Heart left ventricle (tissue), 13 donors: ENCODE measurements at regions not wholly inside any gene's neighbourhood (a gene's known extent, or its start where the extent isn't known, plus 50 kb on each side); places are given as distances from the start of the nearest gene placed in this dataset.

Experiments used
- POLR2A ChIP-seq, 2 donors: fragments of 450-650 bp; IDR thresholded peaks; one replicate each; pipeline ENCODE4 v1.6.1; 2017; ENCODE audit warnings: antibody characterized with exemption in 2 of 2, mild to moderate bottlenecking in 2 of 2, moderate library complexity in 2 of 2
- TF ChIP-seq, protein P1 (sequence below), 12 donors: fragments of 200-600 bp; sonication (generic) in 4 of 12; IDR thresholded peaks; one replicate each; pipeline versions ENCODE4 v1.5.0 to v1.8.0; 2018 to 2022; ENCODE audit warnings: antibody characterized with exemption in 12 of 12, mild to moderate bottlenecking in 5 of 12
- donor health status: ischemic (EF 13 %, LVEDD 7.1; RV severe dilation, severe dysfunction).
- donor health status: DM: no; HTN: yes; CAD: no.
- donor health status: DM: no; HTN: no; CAD: no.
- donor health status: ischemic (EF 25% LVEDD 6.9; RV normal size, moderate dysfunction).
- donor health status: ischemic (EF 25% LVEDD 5.7; RV mildly dilated, moderate dysfunction).
- donor health status: ischemic (EF 35%, LVEDD 5.7; RV mildly dilated, moderate dysfunction).
- donor health status: nonischemic (EF 11% LVEDD 7.7; RV severe dilation, severe dysfunction).
- donor health status: DM: yes; HTN: yes; CAD: no.
- donor health status: PGD.
- donor health status: ischemic (EF 29% LVEDD 5.4; RV normal size, mild dysfunction).
- donor health status: nonischemic (EF 23%, LVEDD 6.1; RV moderate dilation, normal function).

DNA sequence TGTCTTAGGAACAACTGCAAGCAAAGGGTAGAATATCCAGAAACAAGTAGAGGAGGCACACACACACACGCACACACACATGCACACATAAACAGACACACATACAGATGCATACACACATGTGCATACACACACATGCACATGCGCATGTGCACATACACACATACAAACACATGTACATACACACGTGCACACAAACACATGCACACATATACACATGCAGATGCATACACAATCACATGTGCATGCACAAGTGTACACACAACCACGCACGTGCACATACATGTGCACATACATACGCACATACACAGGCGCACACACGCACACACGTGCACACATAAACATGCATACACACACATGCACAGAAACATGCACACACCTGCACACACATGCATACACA lies 206.5 kb upstream of the OPRM1 start:
- TF ChIP-seq, protein P1, sequence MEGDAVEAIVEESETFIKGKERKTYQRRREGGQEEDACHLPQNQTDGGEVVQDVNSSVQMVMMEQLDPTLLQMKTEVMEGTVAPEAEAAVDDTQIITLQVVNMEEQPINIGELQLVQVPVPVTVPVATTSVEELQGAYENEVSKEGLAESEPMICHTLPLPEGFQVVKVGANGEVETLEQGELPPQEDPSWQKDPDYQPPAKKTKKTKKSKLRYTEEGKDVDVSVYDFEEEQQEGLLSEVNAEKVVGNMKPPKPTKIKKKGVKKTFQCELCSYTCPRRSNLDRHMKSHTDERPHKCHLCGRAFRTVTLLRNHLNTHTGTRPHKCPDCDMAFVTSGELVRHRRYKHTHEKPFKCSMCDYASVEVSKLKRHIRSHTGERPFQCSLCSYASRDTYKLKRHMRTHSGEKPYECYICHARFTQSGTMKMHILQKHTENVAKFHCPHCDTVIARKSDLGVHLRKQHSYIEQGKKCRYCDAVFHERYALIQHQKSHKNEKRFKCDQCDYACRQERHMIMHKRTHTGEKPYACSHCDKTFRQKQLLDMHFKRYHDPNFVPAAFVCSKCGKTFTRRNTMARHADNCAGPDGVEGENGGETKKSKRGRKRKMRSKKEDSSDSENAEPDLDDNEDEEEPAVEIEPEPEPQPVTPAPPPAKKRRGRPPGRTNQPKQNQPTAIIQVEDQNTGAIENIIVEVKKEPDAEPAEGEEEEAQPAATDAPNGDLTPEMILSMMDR (IDR thresholded peaks at IDR 0.05) = no peak
- no peak for TF ChIP-seq POLR2A (IDR thresholded peaks at IDR 0.05)
